Endodermal cell (in vitro differentiated cells): ENCODE measurements at regions not wholly inside any gene's neighbourhood (a gene's known extent, or its start where the extent isn't known, plus 50 kb on each side); places are given as distances from the start of the nearest gene placed in this dataset.

Source experiments
- DNase-seq: peaks from one replicate; pipeline ENCODE4 v3.0.0-alpha.2; 2017
- H3K27ac ChIP-seq: 2 replicates; pipeline ENCODE4 v1.5.1; 2013; ENCODE audit warnings: mild to moderate bottlenecking, low read depth, low read length, moderate library complexity
- H3K27me3 ChIP-seq: 2 replicates; pipeline ENCODE4 v1.6.1; 2013; ENCODE audit warnings: mild to moderate bottlenecking, low read length, moderate library complexity; ENCODE audit not compliant: insufficient read depth, control insufficient read depth, poor library complexity, severe bottlenecking
- H3K36me3 ChIP-seq: 2 replicates; pipeline ENCODE4 v1.7.0; 2013; ENCODE audit warnings: mild to moderate bottlenecking, low read length, moderate library complexity; ENCODE audit not compliant: control insufficient read depth, insufficient read depth
- H3K4me1 ChIP-seq: one replicate; pipeline ENCODE4 v1.7.0; 2013; ENCODE audit warnings: low read length; ENCODE audit not compliant: control insufficient read depth, insufficient read depth
- H3K4me3 ChIP-seq: 2 replicates; pipeline ENCODE4 v1.5.1; 2013; ENCODE audit warnings: mild to moderate bottlenecking, low read length, moderate library complexity
- H3K9ac ChIP-seq: 2 replicates; pipeline ENCODE4 v1.6.1; 2013; ENCODE audit warnings: mild to moderate bottlenecking, low read length, moderate library complexity; ENCODE audit not compliant: poor library complexity, severe bottlenecking; ENCODE audit errors: extremely low read depth
- H3K9me3 ChIP-seq: 2 replicates; pipeline ENCODE4 v1.6.1; 2013; ENCODE audit warnings: mild to moderate bottlenecking, low read length, moderate library complexity; ENCODE audit not compliant: control insufficient read depth
- H3K27ac Mint-ChIP-seq: 2 replicates; pipeline ENCODE4 v1.8.0; 2020; ENCODE audit warnings: mixed read lengths
- H3K27me3 Mint-ChIP-seq: 2 replicates; pipeline ENCODE4 v1.8.0; 2021; ENCODE audit warnings: mild to moderate bottlenecking, mixed read lengths; ENCODE audit not compliant: insufficient read depth
- H3K36me3 Mint-ChIP-seq: 2 replicates; pipeline ENCODE4 v1.8.0; 2020; ENCODE audit warnings: low read depth, mixed read lengths
- H3K4me1 Mint-ChIP-seq: 2 replicates; pipeline ENCODE4 v1.8.0; 2020; ENCODE audit warnings: mixed read lengths
- H3K4me3 Mint-ChIP-seq: 2 replicates; pipeline ENCODE4 v1.8.0; 2020; ENCODE audit warnings: mild to moderate bottlenecking, moderate library complexity, mixed read lengths
- H3K9me3 Mint-ChIP-seq: 2 replicates; pipeline ENCODE4 v1.8.0; 2020; ENCODE audit warnings: mild to moderate bottlenecking, mixed read lengths
- WGBS, 2 experiments: methylation state at CpG; one replicate each; pipeline versions ENCODE4 v1.1.5 to v1.1.7; 2013; ENCODE audit warnings: missing lambda C conversion rate in 2 of 2, mixed read lengths in 1 of 2; ENCODE audit not compliant: insufficient coverage in 1 of 2, insufficient read length in 1 of 2; 5-methylcytosine and 5-hydroxymethylcytosine counted together
- TF ChIP-seq, protein P1 (sequence below): fragments of 200-600 bp; sonication (generic); conservative IDR thresholded peaks from 2 replicates; pipeline ENCODE4 v1.5.0; 2021; ENCODE audit warnings: antibody characterized with exemption, mild to moderate bottlenecking

DNA sequence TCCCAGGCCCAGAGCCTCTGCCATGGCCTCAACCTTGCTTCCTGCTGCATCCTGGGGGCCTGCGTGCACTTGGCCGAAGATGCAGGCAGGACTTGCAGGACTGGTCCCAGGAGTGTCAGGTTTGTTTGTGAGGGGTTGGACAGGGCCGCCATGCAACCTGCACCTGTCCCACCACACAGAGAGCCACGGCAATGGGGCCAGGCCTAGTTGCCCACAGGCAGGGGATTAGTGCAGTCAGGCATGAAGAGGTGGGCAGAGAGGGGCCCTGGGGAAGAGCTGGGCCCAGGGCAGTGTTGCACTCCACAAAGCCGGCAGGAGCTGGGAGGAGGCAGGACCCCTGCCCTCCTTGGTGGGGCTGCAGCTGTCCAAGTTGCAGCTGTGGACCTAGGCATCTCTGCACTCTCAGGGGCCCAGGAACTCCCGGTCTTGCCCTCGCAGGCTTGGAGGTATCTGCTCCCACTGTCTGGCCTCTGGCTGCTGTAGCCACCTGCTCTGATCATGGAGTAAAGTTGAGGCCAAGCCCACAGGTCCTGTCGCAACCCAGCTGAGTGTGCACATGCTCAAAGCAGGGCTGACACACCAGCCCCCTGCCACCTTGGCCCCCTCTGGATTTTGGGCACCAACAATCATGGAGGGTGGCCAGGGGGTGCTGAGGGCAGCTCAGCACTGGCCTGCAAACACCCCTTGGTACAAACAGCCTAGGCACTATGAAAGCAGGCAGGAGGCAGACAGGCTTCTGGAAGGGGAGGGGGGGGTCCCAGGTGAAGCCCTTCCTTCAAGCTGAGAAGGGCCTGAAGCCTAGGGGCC is 190.4 kb upstream of the PCDH10 start:
- H3K9me3 Mint-ChIP-seq, result peaks cover 13% of the 10 kb centered on the region
- H3K9ac ChIP-seq, result no peak overlapping the region
- H3K27ac ChIP-seq, result no peak overlapping the region
- H3K4me1 ChIP-seq, result no peaks in the 10 kb centered on the region
- TF ChIP-seq, protein P1, sequence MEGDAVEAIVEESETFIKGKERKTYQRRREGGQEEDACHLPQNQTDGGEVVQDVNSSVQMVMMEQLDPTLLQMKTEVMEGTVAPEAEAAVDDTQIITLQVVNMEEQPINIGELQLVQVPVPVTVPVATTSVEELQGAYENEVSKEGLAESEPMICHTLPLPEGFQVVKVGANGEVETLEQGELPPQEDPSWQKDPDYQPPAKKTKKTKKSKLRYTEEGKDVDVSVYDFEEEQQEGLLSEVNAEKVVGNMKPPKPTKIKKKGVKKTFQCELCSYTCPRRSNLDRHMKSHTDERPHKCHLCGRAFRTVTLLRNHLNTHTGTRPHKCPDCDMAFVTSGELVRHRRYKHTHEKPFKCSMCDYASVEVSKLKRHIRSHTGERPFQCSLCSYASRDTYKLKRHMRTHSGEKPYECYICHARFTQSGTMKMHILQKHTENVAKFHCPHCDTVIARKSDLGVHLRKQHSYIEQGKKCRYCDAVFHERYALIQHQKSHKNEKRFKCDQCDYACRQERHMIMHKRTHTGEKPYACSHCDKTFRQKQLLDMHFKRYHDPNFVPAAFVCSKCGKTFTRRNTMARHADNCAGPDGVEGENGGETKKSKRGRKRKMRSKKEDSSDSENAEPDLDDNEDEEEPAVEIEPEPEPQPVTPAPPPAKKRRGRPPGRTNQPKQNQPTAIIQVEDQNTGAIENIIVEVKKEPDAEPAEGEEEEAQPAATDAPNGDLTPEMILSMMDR, result no peak
- 92 to 95% methylated on average over 4 to 8 of the region's 8 CpGs for WGBS, 2 experiments
- H3K36me3 ChIP-seq, result no peaks in the 10 kb centered on the region
- no peak overlapping the region for H3K4me3 Mint-ChIP-seq
- peak; percentile 42 for DNase-seq
- peaks cover 11% of the 10 kb centered on the region for H3K9me3 ChIP-seq
- H3K4me1 Mint-ChIP-seq, result no peaks in the 10 kb centered on the region
- H3K27me3 ChIP-seq, result no peaks in the 10 kb centered on the region
- no peak overlapping the region for H3K4me3 ChIP-seq
- no peaks in the 10 kb centered on the region for H3K36me3 Mint-ChIP-seq
- no peak overlapping the region for H3K27ac Mint-ChIP-seq
- H3K27me3 Mint-ChIP-seq, result no peaks in the 10 kb centered on the region

DNA sequence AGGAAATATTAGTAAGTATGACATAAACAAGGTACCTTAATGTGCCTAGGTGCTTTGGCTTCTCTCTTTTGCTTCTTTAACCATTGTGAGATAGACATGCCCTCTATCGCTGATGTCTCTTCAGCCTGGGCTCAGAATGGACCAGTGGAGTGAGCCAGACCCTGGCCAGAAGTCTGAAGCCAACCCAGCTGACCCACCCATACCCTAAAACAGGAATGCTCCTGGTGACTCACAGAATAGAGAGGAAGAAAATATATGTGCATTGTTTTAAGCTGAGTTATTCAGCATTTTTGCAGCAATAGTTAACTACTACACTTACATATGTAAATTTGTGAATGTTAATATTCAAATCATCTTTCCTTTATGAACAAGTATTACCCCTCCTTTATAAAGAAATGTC is 167.5 kb upstream of the PCDH10 start:
- no peak for DNase-seq
- 86% methylated on average over 1 of the region's 1 CpG; no CpG with 5 or more reads in 1 of the 2 experiments for WGBS, 2 experiments
- H3K4me3 ChIP-seq, result no peak overlapping the region
- no peaks in the 10 kb centered on the region for H3K27me3 Mint-ChIP-seq
- H3K9ac ChIP-seq, result no peak overlapping the region
- no peak overlapping the region for H3K4me3 Mint-ChIP-seq
- H3K9me3 Mint-ChIP-seq, result no peaks in the 10 kb centered on the region
- H3K36me3 Mint-ChIP-seq, result no peaks in the 10 kb centered on the region
- no peaks in the 10 kb centered on the region for H3K36me3 ChIP-seq
- H3K4me1 ChIP-seq, result no peaks in the 10 kb centered on the region
- no peaks in the 10 kb centered on the region for H3K27me3 ChIP-seq
- H3K27ac Mint-ChIP-seq, result peak overlapping the region; percentile 68
- TF ChIP-seq, protein P1, result no peak
- H3K27ac ChIP-seq, result no peak overlapping the region
- no peaks in the 10 kb centered on the region for H3K9me3 ChIP-seq
- H3K4me1 Mint-ChIP-seq, result no peaks in the 10 kb centered on the region

DNA sequence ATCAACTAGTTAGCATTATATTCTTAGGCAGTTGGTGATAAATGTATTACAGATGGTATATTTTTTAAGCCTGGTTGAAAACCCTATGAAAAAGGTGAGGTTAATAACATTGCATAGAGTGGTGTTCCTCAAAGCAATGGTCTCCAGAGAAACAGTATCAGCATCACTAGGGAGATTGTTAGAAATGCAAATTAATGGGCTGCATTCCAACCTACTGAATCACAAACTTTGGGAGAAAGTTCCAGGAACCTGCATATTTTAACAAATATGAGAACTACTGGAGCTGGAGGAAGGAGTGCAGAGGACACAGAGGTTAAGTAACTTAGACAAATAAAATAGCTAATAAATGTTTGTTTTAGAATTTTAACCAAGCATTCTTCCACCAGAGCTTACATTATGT is 166.9 kb upstream of the PCDH10 start:
- no peak overlapping the region for H3K4me3 ChIP-seq
- Mint-ChIP-seq H3K27ac (no peak overlapping the region), H3K4me1 (no peaks in the 10 kb centered on the region), H3K36me3 (no peaks in the 10 kb centered on the region), H3K4me3 (no peak overlapping the region), H3K9me3 (no peaks in the 10 kb centered on the region), H3K27me3 (no peaks in the 10 kb centered on the region)
- no peaks in the 10 kb centered on the region for H3K27me3 ChIP-seq
- H3K27ac ChIP-seq, result no peak overlapping the region
- no peak overlapping the region for H3K9ac ChIP-seq
- DNase-seq, result no peak
- H3K36me3 ChIP-seq, result no peaks in the 10 kb centered on the region
- no peaks in the 10 kb centered on the region for H3K9me3 ChIP-seq
- H3K4me1 ChIP-seq, result no peaks in the 10 kb centered on the region
- TF ChIP-seq, protein P1, result no peak
